ENCODE measurements at regions not wholly inside any gene's neighbourhood (a gene's known extent, or its start where the extent isn't known, plus 50 kb on each side); places are given as distances from the start of the nearest gene placed in this dataset.

GRCh38 chr6:99189823-99190721 is 159.4 kb downstream of the FAXC start:
- H3K9me3 ChIP-seq (ENCODE audit: low read length) = no peaks in the 10 kb centered on the region
- no peak overlapping the region for H3K27ac ChIP-seq (ENCODE audit: low read length)
- H3K27me3 ChIP-seq (ENCODE audit: insufficient read depth, low read depth, low read length) = no peaks in the 10 kb centered on the region
- H4K20me1 ChIP-seq (ENCODE audit: insufficient read depth) = no peaks in the 10 kb centered on the region
- H3F3A ChIP-seq (ENCODE audit: insufficient read depth, low read length, poor library complexity, severe bottlenecking) = no peaks in the 10 kb centered on the region
- no peaks in the 10 kb centered on the region for H3K36me3 ChIP-seq (ENCODE audit: insufficient read depth, low read length)
- H3K9me2 ChIP-seq (ENCODE audit: insufficient read depth, low read length) = no peaks in the 10 kb centered on the region
- H2AFZ ChIP-seq (ENCODE audit: low read depth, low read length) = no peak overlapping the region
- H3K4me3 ChIP-seq (ENCODE audit: low read length) = no peak overlapping the region
- H3K9ac ChIP-seq (ENCODE audit: low read length) = no peak overlapping the region
- H3K4me2 ChIP-seq (ENCODE audit: low read length) = no peak overlapping the region
- H3K79me2 ChIP-seq (replicated peaks; ENCODE audit: insufficient read depth, low read length) = no peaks in the 10 kb centered on the region
- no peak for TF ChIP-seq EZH2 (IDR thresholded peaks at IDR 0.05; ENCODE audit: borderline replicate concordance, insufficient read depth, low read length, poor library complexity, severe bottlenecking)
- TF ChIP-seq CTCF (IDR thresholded peaks at IDR 0.05; ENCODE audit: poor library complexity, severe bottlenecking) = no peak
- TF ChIP-seq REST (IDR thresholded peaks at IDR 0.05; ENCODE audit: borderline replicate concordance) = no peak
- TF ChIP-seq TAF1 (IDR thresholded peaks at IDR 0.05; ENCODE audit: low read depth) = no peak
- no peak for TF ChIP-seq RAD21 (conservative IDR thresholded peaks at IDR 0.05)
- no peak for TF ChIP-seq SMC3 (conservative IDR thresholded peaks at IDR 0.05; ENCODE audit: poor library complexity)
- TF ChIP-seq EP300 (conservative IDR thresholded peaks at IDR 0.05; ENCODE audit: poor library complexity, severe bottlenecking) = no peak
- TF ChIP-seq MXI1 (conservative IDR thresholded peaks at IDR 0.05; ENCODE audit: poor library complexity, severe bottlenecking) = no peak
- no peak for TF ChIP-seq POLR2AphosphoS5 (IDR thresholded peaks at IDR 0.05)

GRCh38 chr6:99187429-99187828 is 162.0 kb downstream of the FAXC start:
- Histone ChIP-seq H3K9me3 (ENCODE audit: low read length) (no peaks in the 10 kb centered on the region), H3K4me2 (ENCODE audit: low read length) (no peak overlapping the region), H3K9me2 (ENCODE audit: insufficient read depth, low read length) (no peaks in the 10 kb centered on the region), H3K36me3 (ENCODE audit: insufficient read depth, low read length) (no peaks in the 10 kb centered on the region), H3F3A (ENCODE audit: insufficient read depth, low read length, poor library complexity, severe bottlenecking) (no peaks in the 10 kb centered on the region), H3K4me3 (ENCODE audit: low read length) (no peak overlapping the region), H3K79me2 (replicated peaks; ENCODE audit: insufficient read depth, low read length) (no peaks in the 10 kb centered on the region), H3K27ac (ENCODE audit: low read length) (no peak overlapping the region), H2AFZ (ENCODE audit: low read depth, low read length) (no peak overlapping the region), H3K9ac (ENCODE audit: low read length) (no peak overlapping the region), H3K27me3 (ENCODE audit: insufficient read depth, low read depth, low read length) (no peaks in the 10 kb centered on the region), H4K20me1 (ENCODE audit: insufficient read depth) (no peaks in the 10 kb centered on the region)
- TF ChIP-seq MXI1 (conservative IDR thresholded peaks at IDR 0.05; ENCODE audit: poor library complexity, severe bottlenecking) (no peak), POLR2AphosphoS5 (IDR thresholded peaks at IDR 0.05) (no peak), REST (IDR thresholded peaks at IDR 0.05; ENCODE audit: borderline replicate concordance) (no peak), EZH2 (IDR thresholded peaks at IDR 0.05; ENCODE audit: borderline replicate concordance, insufficient read depth, low read length, poor library complexity, severe bottlenecking) (no peak), EP300 (conservative IDR thresholded peaks at IDR 0.05; ENCODE audit: poor library complexity, severe bottlenecking) (no peak), RAD21 (conservative IDR thresholded peaks at IDR 0.05) (no peak)
